ENCODE measurements at regions not wholly inside any gene's neighbourhood (a gene's known extent, or its start where the extent isn't known, plus 50 kb on each side); places are given as distances from the start of the nearest gene placed in this dataset.

DNA sequence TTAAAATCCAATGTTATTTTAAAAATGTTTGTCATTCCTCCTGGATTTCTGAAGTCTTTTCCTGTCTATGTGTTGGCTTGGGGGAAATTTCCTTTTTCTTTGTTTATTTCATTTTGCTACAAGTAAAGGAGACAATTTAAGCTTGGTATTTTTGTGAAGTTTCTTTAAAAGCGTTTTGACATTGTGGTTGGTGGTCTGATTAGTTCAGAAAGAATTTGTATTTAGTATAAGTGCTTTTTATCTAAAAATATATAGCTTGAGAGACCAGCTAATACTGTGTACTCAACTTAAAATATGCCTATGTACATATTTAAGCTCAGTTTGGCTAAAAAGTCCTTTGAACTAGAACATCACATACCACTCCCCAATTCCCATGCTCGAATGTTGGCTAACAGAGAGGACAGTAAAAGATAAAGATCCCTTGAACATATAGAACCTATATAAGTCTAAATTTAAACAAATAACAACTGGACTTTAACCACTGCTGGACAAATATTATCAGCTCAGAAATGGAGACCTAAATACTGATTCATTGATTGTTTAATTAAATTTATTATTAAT, 237.6 kb downstream of the TLE4 start:
- DNase-seq, result no peak

DNA sequence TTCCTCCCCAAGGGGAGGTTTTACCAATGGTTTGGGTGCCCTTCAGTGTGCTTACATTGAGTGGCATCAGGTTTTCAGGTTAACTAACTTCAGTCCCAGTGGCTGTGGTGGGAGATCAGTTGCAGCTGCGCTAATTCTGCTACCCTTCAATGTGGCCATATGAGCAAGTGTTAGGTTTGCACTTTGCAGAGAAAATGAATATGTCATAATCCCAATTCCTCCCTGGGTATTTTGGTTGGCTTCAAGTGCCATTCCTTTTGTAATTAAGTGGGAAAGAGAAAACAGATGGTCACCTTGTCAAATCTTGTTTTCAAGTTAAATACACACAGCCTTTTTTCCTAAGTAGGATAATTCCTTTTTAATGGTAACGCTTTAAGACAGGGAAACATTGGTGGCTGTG, 236.2 kb downstream of the TLE4 start:
- no peak for DNase-seq

DNA sequence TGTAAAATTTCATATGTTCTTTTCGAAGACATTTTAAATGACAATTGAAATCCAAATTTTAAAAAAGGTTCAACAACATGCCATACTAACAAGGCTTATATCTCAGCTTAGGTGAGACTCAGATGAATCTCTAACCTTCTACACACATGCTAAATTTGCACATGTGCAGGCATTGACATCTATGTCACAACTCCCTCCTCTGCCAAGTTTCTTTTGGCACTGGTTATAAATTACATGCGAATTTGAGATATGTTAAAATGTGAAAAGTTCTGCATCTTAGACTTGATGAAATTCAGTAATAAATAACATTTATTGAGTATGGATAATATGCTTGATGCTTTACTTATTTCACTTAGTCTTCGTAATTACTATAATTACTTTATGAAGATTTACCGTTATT, 234.3 kb downstream of the TLE4 start:
- no peak for DNase-seq

DNA sequence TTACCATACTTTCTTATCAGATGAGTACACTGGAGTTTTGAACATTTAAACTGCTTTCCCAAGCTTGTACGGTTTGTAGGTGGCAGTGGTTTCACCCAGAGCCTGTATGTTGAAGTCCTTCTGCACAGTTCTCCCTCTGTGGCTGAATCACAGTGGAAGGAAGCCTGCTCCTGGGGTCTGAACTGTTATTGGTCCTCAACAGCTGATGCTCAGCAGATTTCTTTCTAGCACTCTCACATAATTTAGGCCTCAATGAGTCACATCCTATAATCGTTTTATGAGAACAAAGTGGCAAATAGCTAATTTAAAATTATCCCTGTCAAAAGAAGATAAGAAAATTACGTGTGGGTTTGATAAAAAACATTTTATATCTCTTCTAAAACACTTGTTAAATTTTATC, 229.7 kb downstream of the TLE4 start:
- DNase-seq, result no peak

DNA sequence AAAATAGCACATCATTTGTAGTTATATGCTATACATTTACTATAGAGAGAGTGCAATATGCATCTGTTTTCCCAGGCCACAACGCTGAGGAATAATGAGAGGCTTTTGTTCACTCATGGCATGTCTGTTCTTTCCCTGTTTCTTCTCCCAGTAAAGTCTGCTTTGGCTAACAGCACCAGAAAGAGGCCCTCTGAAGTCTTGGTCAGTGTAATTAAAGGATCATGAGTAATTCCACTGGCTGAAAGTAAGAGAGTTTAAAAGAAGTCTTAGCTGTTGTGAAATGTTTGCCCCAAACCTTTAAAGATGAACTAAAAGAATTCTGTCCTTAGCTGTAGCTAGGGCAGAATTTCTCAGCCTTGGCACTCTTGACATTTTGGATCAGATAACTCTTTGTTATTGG, 228.8 kb downstream of the TLE4 start:
- DNase-seq, result no peak

DNA sequence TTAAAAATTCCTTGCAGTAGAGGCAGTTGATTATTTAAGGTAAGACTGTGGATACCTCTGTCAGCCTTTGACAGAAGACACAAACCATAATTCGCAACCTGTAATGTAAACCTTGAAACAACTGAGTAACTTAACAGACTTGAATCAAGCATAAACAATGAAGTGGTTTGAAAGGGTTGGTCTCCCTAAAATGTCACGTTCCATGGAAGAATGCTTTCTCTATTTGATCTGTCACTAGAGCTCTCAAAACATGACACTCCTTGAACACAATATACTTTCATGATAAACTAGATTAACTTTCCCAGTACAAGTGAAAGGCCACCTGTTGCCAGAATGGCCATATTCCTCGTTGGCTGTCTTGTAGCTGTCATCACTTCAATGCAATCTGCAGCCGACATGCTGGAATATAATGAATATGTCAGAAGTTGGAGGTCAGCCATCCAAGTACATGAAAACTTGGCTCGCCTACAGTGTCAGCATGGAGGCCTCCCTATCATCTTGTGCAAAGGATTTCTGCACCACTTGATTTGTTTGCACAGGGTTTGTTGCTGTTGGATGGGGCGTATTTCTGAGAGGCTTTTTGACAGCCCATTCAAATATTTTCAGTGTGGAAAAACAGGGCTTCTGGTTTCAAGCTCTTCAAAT, 228.0 kb downstream of the TLE4 start:
- no peak for DNase-seq

DNA sequence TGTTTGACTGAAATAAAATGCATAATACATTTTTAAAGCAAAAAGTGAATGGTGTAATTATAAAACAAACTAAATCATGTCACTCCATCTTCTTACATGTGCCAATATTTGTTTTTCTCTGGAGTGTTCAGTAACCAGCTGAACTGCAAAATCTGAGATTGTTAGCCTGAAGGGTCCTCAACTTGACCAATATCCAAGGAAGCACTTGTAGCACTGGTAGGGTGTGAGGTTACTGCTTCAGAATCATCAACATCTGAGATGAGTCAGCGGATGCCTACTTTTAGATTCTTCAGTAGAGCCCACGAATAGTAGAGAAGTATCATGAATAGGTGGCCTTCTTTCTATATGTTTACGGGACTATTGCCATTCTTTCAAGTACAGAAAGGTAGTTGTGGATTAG, 226.7 kb downstream of the TLE4 start:
- no peak for DNase-seq

DNA sequence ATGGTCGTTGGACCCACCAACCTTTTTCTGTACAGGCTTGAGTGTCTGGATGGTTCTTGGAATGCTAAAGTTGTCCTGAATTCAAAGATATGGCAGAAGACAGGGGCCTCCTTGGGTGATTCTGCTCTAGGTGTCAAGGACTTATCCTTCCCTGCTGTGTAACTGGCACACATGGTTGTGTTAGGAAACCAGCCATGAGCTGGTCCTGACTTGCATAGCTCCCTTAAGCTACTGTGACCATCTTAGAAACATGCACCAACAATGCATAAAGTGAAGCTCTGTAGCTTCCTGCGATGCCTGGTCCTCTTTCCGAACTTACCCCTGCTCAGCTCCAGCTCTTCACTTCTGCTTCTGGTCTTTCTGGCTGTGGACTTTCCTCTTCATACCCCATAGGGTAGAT, 224.6 kb downstream of the TLE4 start:
- DNase-seq, result no peak

DNA sequence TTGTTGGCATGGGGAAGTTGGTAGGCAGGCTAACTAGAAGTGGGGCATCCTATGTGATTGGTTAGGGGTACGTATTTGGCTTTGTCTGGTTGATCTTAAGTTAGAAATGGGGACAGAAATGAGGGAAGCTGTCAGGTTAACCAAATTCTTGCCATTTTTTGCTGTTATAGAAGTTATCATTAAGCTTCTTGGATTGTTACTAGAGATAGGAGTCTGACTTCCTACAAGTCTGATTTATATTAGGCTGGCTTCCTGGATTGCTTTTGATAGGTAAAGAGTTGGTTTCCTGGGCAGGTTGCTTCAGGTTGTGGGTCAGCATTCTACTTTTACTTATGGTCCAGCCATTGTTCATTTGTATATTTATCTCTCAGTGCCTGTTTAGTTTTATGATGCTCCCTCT, 216.9 kb downstream of the TLE4 start:
- DNase-seq, result no peak

DNA sequence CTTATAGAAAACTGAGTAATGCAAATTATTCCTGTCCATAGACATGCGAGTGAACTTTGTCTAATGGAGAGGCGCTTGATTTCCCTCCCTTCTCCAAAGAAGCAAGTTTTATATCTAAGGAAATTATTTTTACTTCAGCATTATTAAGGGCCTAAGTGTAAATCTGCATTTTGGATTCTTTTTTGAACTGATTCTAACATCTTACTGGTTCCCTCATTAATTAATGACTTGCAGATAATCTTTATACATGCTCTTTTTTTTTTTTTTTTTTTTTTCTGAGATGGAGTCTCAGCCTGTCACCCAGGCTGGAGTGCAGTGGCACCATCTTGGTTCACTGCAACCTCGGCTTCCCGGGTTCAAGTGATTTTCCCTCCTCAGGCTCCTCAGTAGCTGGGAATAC, 209.5 kb downstream of the TLE4 start:
- DNase-seq, result no peak

DNA sequence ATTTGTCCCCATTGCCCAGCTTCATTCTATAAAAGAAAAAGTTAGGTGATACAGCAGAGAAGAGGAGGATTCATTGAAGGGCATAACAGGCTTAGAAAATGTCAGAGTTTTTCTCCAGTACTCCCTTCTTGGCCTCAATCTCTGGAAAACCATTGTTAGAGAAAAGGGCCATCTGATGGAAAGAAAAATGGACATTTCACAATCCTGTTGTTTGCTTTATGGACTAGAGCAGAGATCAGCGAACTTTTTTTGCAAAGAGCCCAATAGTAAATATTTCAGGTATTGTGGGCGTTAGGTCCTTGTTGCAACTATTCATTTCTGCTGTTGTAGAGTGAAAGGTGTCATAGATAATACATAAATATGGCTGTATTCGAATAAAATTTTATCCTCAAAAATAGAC, 208.8 kb downstream of the TLE4 start:
- no peak for DNase-seq

DNA sequence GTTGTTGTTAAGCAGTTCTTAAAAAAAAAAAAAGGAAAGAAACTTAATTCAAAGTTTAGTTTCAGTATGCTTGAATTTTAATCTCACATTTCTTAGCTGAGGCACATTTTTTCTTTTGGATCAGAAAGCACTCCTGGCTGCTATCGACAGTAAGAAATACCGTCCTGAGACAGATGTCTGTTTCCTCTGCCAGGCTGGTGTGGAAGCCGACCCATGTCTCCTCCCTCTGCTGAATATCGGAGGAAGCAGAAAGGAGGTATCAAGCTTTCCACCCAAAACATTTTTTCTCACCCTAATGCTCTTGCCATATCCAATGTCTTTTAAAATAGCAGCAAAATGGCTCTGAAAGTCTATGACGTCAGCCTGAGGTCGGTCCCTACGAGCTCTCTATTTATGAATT, 208.1 kb downstream of the TLE4 start:
- no peak for DNase-seq

DNA sequence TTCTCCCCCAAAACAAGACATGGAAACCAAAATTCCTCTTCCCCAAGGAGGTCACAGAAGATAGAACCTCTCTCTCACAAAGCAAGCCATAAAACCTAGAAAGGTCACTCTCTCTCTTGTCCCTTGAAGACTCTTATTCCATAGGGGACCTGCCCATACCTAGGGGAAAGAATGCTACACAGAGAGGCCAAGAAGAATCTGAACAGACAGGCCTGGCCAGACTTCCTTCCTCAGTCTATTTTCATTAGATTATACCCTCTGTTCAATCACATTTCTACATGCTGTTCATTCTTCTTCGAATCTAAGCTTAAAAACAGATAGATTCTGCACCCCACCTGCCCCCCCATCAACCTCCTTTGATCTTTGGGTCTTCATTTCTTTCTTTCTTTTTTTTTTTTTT, 206.8 kb downstream of the TLE4 start:
- no peak for DNase-seq

DNA sequence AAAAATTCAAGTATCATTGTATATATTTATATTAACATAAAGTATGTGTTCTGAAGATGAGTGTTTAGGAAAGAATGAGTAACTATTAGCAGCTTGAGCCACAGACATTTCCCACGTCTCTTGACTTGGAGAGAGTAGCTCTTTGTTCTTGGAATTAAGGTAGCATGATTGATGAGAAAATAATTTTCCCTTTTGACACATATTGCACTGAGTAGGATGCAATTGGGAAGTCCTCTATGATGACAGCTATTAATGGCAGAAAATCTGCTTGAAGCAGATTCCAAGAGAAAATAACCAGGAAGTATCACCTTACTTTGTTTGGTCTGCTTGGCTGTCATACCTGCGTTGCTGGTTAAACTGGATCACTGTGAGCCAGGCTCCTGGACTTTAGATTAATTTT, 204.8 kb downstream of the TLE4 start:
- no peak for DNase-seq
